Naive thymus-derived CD4-positive, alpha-beta T cell (primary cell): ENCODE measurements at regions not wholly inside any gene's neighbourhood (a gene's known extent, or its start where the extent isn't known, plus 50 kb on each side); places are given as distances from the start of the nearest gene placed in this dataset. TPM values are rescaled to one million over a fixed set of nuclear protein-coding genes. Genes with fewer than 3 reads are reported as not detected.

Experiments used
- microRNA-seq: library from miRNA; unstranded; fragments of <30 nt; microRNA quantifications from one replicate; pipeline ENCODE4 v1.2.0, GENCODE V29; 2022; ENCODE audit warnings: borderline microRNAs expressed

Small RNAs in the stretch of these regions (microRNA-seq; reads per million reads assigned to microRNA genes)
- not detected for gene MIR4437
